ENCODE measurements at regions not wholly inside any gene's neighbourhood (a gene's known extent, or its start where the extent isn't known, plus 50 kb on each side); places are given as distances from the start of the nearest gene placed in this dataset.

DNA sequence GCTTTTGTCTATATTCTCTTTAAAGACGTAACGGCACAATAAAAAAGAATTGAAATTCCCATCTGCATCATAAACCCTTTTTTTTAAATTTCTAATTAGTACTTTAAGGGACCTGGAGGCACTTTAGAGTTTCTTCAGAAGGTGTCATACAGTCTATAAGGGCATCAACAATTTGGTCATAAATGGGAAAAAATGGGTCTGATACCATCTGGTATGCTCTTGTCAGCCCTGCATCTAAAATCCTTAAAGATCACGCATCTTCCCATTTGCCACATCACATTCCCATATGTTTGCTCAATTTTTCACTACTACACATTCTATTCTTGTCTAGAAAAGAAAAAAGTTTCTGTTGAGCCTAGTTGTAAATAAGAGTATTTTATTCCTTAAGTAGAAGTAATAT, 53.8 kb downstream of the COX7C start:
- no peak overlapping the region for H3K4me3 ChIP-seq (ENCODE audit: low read depth, low read length)
- in situ Hi-C loops (cut with HindIII; ENCODE audit: low sequenced_read_pairs): no loop called here
- DNase-seq (ENCODE audit: low read depth): no peak
- TF ChIP-seq, protein P1, sequence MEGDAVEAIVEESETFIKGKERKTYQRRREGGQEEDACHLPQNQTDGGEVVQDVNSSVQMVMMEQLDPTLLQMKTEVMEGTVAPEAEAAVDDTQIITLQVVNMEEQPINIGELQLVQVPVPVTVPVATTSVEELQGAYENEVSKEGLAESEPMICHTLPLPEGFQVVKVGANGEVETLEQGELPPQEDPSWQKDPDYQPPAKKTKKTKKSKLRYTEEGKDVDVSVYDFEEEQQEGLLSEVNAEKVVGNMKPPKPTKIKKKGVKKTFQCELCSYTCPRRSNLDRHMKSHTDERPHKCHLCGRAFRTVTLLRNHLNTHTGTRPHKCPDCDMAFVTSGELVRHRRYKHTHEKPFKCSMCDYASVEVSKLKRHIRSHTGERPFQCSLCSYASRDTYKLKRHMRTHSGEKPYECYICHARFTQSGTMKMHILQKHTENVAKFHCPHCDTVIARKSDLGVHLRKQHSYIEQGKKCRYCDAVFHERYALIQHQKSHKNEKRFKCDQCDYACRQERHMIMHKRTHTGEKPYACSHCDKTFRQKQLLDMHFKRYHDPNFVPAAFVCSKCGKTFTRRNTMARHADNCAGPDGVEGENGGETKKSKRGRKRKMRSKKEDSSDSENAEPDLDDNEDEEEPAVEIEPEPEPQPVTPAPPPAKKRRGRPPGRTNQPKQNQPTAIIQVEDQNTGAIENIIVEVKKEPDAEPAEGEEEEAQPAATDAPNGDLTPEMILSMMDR (IDR thresholded peaks at IDR 0.05; ENCODE audit: low read depth, low read length, missing control alignments): no peak

DNA sequence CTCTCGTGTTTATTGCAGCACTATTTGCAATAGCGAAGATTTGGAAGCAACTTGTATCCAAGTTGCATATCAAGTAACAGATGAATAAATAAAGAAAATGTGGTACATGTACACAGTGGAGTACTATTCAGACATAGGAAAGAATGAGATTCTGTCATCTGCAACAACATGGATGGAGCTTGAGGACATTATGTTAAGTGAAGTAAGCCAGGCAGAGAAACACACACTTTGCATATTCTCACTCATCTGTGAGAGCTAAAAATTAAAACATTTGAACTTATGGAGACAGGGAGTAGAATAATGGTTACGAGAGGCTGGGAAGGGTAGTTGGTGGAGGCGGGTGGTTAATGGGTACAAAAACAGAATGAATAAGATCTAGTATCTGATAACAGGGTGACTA, 56.3 kb downstream of the COX7C start:
- TF ChIP-seq, protein P1 (IDR thresholded peaks at IDR 0.05; ENCODE audit: low read depth, low read length, missing control alignments): no peak
- DNase-seq (ENCODE audit: low read depth): no peak
- H3K4me3 ChIP-seq (ENCODE audit: low read depth, low read length): no peak overlapping the region
- in situ Hi-C loops (cut with HindIII; ENCODE audit: low sequenced_read_pairs): no loop called here

DNA sequence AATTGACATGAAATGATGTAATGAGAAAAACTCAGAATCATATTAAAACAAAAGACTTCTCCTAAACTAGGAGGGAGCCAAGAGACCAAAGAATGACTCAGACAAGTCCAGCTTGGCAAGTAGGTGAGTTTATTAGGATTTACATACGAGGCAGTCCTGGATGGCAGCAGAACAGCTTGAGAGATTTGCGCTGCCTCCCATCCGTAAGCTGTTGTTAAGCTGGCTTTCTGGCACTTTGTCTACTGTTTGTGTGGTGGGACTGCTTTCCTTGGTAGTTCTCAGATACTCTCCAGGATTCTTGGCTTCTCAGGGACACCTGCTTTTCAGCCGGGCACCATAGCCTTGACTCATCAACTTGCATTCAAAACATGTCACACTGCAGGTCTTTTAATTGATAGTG, 57.6 kb downstream of the COX7C start:
- TF ChIP-seq, protein P1 (IDR thresholded peaks at IDR 0.05; ENCODE audit: low read depth, low read length, missing control alignments): no peak
- peak; percentile 15 for DNase-seq (ENCODE audit: low read depth)
- H3K4me3 ChIP-seq (ENCODE audit: low read depth, low read length): no peak overlapping the region
- in situ Hi-C loops (cut with HindIII; ENCODE audit: low sequenced_read_pairs): no loop called here

DNA sequence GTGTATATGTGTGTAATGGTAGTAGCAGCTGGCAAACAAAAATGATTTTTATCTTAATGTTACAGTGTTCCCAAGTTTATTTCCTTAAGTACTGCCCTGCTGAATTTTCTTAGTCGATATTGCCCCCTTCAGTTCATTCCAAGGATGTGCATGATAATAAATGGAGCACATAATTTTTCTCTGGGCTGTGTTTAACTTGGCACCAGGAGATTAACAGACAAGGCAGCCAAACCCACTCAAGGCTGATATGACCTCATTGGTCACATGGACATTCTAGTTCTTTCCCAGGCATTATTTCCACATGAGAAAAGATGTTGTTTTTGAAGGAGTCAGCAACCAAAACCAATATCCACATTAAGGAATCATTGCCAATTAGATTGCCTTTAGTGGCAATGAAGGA, 61.8 kb downstream of the COX7C start:
- no peak overlapping the region for H3K4me3 ChIP-seq (ENCODE audit: low read depth, low read length)
- DNase-seq (ENCODE audit: low read depth): peak; percentile 98
- in situ Hi-C loops (cut with HindIII; ENCODE audit: low sequenced_read_pairs): no loop called here
- TF ChIP-seq, protein P1 (IDR thresholded peaks at IDR 0.05; ENCODE audit: low read depth, low read length, missing control alignments): peak; percentile 49

DNA sequence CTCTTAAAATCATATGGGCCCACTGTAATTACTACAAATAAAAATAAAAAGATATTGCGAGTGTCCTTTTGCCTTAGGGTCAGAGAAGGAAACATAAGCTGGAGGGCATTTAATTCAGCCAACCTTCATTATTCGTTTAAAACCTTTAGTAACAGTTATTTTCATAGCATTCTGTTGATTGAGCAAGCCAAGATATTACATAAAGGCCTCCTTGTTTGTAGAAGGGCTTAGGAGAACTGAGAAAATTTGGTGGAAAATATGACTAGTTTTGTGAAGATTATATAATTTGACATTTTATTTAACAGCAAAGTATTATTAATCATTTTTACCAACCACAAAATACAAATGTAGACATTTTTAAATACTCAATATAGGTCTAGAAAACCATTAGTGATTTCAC, 62.2 kb downstream of the COX7C start:
- no peak overlapping the region for H3K4me3 ChIP-seq (ENCODE audit: low read depth, low read length)
- TF ChIP-seq, protein P1 (IDR thresholded peaks at IDR 0.05; ENCODE audit: low read depth, low read length, missing control alignments): no peak
- no peak for DNase-seq (ENCODE audit: low read depth)
- in situ Hi-C loops (cut with HindIII; ENCODE audit: low sequenced_read_pairs): no loop called here

DNA sequence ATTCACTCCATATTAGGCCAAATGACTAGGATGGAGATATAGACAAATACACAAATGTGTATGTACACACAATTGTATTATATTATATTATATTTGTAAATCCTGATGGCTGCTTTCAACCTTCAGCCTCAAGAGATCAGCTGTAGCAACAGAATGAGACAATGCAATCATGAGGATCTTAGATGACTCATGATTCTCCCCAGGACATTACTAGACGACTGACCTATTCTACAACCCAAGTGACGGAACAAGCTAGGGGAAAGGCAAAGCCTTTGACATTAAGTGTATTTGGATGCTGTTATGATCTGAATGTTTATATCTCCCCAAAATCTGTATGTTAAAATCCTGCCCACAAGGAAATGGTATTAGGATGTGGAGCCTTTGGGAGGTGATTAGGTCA, 66.5 kb downstream of the COX7C start:
- TF ChIP-seq, protein P1 (IDR thresholded peaks at IDR 0.05; ENCODE audit: low read depth, low read length, missing control alignments): no peak
- in situ Hi-C loops (cut with HindIII; ENCODE audit: low sequenced_read_pairs): no loop called here
- H3K4me3 ChIP-seq (ENCODE audit: low read depth, low read length): no peak overlapping the region
- DNase-seq (ENCODE audit: low read depth): peak; percentile 26

DNA sequence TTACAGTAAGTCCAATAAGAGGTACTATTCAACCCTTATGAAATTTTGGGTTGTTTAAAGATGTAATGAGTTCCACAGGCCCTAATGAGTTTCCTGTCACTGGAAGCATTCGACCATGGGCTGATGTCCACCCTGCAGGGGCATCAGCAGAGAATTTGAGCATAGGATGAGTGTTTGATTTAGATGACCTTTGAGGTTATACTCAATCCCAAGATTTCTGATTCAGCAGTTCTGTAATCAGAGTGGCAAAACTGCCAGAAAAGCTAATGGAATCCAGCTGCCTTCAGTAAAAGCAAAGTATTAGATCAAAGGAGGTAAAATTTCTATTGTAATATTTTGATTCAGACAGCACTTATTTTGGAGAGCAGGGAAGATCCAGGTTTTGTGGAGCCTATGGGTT, 68.3 kb downstream of the COX7C start:
- no peak overlapping the region for H3K4me3 ChIP-seq (ENCODE audit: low read depth, low read length)
- peak; percentile 15 for DNase-seq (ENCODE audit: low read depth)
- in situ Hi-C loops (cut with HindIII; ENCODE audit: low sequenced_read_pairs): no loop called here
- TF ChIP-seq, protein P1 (IDR thresholded peaks at IDR 0.05; ENCODE audit: low read depth, low read length, missing control alignments): no peak

Measured in astrocyte of the cerebellum (primary cell).